ENCODE measurements at regions not wholly inside any gene's neighbourhood (a gene's known extent, or its start where the extent isn't known, plus 50 kb on each side); places are given as distances from the start of the nearest gene placed in this dataset.
A peak's percentile ranks its signal among the peaks of the same experiment; 100 is the strongest.

DNA sequence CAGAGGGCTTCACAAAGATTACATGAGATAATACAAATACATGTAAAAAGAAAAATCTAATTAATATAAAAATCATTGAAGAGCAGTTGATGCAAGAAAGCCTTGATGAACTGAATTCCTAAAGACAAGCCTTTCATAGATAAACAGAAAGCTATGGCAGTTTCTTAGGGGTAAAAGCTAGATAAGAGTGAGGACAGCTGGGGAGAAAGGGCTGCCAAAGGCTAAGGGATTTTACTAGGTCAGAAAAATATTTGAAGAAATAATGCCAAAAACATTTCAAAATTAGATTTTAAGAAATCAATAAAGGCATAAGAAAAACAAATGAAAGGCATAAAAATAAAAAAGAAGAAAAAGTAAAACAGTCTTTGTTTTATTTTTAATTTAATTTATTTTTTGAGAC is 107.9 kb upstream of the ZNF366 start:
- TF ChIP-seq, protein P1, sequence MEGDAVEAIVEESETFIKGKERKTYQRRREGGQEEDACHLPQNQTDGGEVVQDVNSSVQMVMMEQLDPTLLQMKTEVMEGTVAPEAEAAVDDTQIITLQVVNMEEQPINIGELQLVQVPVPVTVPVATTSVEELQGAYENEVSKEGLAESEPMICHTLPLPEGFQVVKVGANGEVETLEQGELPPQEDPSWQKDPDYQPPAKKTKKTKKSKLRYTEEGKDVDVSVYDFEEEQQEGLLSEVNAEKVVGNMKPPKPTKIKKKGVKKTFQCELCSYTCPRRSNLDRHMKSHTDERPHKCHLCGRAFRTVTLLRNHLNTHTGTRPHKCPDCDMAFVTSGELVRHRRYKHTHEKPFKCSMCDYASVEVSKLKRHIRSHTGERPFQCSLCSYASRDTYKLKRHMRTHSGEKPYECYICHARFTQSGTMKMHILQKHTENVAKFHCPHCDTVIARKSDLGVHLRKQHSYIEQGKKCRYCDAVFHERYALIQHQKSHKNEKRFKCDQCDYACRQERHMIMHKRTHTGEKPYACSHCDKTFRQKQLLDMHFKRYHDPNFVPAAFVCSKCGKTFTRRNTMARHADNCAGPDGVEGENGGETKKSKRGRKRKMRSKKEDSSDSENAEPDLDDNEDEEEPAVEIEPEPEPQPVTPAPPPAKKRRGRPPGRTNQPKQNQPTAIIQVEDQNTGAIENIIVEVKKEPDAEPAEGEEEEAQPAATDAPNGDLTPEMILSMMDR (IDR thresholded peaks at IDR 0.05) = no peak
- no peak overlapping the region for H3K4me3 ChIP-seq
- H3K36me3 ChIP-seq = no peaks in the 10 kb centered on the region
- intact Hi-C loops (cut with DNase I) = no loop called here
- H3K4me1 ChIP-seq = no peaks in the 10 kb centered on the region
- DNase-seq (no peak), ATAC-seq (no peak), FAIRE-seq (no peak)
- no peak overlapping the region for H3K27ac ChIP-seq
- no peaks in the 10 kb centered on the region for H3K9me3 ChIP-seq
- no peaks in the 10 kb centered on the region for H3K27me3 ChIP-seq

DNA sequence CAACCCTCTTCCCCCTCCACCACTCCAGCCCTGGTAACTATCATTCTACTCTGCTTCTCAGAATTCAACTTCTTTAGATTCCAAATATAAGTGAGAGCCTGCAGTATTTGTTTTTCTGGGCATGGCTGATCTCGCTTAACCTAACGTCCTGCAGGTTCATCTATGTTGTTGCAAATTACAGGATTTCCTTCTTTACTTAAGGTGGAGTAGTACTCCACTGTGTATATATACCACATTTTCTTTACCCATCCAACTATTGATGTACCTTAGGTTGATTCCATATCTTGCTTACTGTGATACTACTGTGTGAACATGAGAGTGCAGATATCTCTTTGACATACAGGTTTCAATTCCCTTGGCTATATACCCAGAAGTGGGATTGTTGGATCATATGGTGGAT is 106.3 kb upstream of the ZNF366 start:
- H3K9me3 ChIP-seq = no peaks in the 10 kb centered on the region
- no peak overlapping the region for H3K4me3 ChIP-seq
- no peaks in the 10 kb centered on the region for H3K27me3 ChIP-seq
- FAIRE-seq (no peak), ATAC-seq (no peak), DNase-seq (no peak)
- no peak overlapping the region for H3K27ac ChIP-seq
- H3K4me1 ChIP-seq = no peaks in the 10 kb centered on the region
- intact Hi-C loops (cut with DNase I) = no loop called here
- no peaks in the 10 kb centered on the region for H3K36me3 ChIP-seq
- WGBS, 2 donors = 77 to 82% methylated on average over 2 of the region's 2 CpGs
- TF ChIP-seq, protein P1 (IDR thresholded peaks at IDR 0.05) = no peak

DNA sequence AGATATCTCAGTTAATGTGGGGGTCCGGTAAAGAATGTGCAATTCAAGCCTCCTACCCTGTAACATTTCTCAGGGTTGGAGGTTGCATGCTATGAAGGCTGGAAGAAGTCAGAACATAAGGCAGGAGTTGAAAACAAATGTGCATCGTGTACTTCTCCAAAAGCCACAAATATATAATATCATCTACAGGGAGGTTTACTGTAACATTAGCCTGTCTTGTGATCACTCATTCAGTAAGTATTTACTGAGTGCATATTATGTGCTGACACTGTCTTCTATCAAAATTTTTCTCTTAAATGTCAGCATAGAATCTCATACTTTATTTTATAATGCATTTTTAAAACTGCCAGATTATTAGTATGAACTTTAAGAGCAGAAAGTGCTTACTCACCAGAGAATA is 105.6 kb upstream of the ZNF366 start:
- H3K4me1 ChIP-seq = no peaks in the 10 kb centered on the region
- ATAC-seq (no peak), FAIRE-seq (no peak), DNase-seq (no peak)
- H3K9me3 ChIP-seq = no peaks in the 10 kb centered on the region
- no peak overlapping the region for H3K4me3 ChIP-seq
- TF ChIP-seq, protein P1 (IDR thresholded peaks at IDR 0.05) = no peak
- WGBS, 2 donors = 72 to 83% methylated on average over 2 of the region's 2 CpGs
- H3K27ac ChIP-seq = no peak overlapping the region
- no peaks in the 10 kb centered on the region for H3K36me3 ChIP-seq
- no peaks in the 10 kb centered on the region for H3K27me3 ChIP-seq
- intact Hi-C loops (cut with DNase I) = no loop called here

DNA sequence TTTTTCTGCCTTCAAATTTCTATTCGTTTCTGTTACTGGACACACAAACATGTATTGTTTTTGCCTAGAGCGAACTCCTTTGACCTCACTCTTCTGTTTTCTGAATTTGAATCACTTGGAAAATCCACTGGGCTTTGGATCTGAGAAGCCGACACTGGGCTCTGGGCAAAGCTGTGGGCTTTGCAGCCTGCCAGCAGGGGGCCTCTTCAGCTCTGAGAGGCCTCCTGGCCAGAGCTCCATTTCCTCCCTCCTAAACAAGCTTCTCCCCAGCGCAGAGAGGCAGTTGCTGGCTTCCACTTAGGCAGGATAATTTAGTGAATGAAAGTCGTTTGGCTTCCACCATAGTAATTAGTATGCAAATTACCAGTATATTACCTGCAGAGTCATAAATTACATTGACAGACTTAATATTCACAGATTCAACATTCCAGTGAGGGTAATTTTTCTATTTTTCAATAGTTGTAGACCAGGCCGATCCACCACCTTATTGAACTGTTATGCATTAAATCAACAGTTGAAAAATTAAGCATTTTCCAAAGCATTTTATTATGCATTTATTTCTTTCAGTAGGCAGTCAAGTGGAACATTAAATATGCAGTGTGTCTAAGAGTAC is 104.0 kb upstream of the ZNF366 start:
- H3K4me1 ChIP-seq = no peaks in the 10 kb centered on the region
- intact Hi-C loops (cut with DNase I) = no loop called here
- TF ChIP-seq, protein P1 (IDR thresholded peaks at IDR 0.05) = peak; percentile 80 to 93 (median 89)
- no peak overlapping the region for H3K27ac ChIP-seq
- WGBS, 2 donors = 16 to 17% methylated on average over 6 of the region's 6 CpGs
- peak; percentile 37 for FAIRE-seq
- H3K36me3 ChIP-seq = no peaks in the 10 kb centered on the region
- H3K27me3 ChIP-seq = no peaks in the 10 kb centered on the region
- no peak overlapping the region for H3K4me3 ChIP-seq
- H3K9me3 ChIP-seq = no peaks in the 10 kb centered on the region
- DNase-seq = peak; percentile 48 to 84 (median 70)
- peak; percentile 96 to 100 (median 100) for ATAC-seq

DNA sequence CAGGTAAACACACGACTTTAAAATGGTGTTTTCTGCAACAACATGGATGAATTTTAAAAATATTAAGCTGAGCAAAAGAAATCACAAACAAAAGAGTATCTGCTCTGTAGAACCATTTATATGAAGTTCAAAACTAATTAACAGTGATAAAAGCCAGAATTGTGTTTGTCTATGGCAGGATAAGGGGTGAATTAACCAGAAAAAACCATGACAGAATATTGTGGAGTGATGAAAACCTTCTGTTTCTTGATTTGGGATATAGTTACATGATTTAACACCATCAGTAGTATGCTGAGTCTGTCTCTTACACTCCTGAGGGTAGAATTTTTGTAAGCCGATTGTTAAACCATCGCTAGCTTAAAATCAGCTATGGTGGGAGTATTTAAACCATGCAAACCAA is 101.7 kb upstream of the ZNF366 start:
- TF ChIP-seq, protein P1 (IDR thresholded peaks at IDR 0.05) = no peak
- no peak for FAIRE-seq
- no peak for DNase-seq
- no peak overlapping the region for H3K4me3 ChIP-seq
- 71 to 78% methylated on average over 3 of the region's 3 CpGs for WGBS, 2 donors
- H3K27me3 ChIP-seq = no peaks in the 10 kb centered on the region
- no peaks in the 10 kb centered on the region for H3K9me3 ChIP-seq
- H3K36me3 ChIP-seq = no peaks in the 10 kb centered on the region
- intact Hi-C loops (cut with DNase I) = no loop called here
- ATAC-seq = no peak
- no peaks in the 10 kb centered on the region for H3K4me1 ChIP-seq
- no peak overlapping the region for H3K27ac ChIP-seq
